Fibroblast of skin of left quadriceps (primary cell): ENCODE measurements at regions not wholly inside any gene's neighbourhood (a gene's known extent, or its start where the extent isn't known, plus 50 kb on each side); places are given as distances from the start of the nearest gene placed in this dataset.
A peak's percentile ranks its signal among the peaks of the same experiment; 100 is the strongest.
"Not testable (repeated sequence)": the region's sequence is repeated elsewhere in the genome, so short reads cannot be mapped to it uniquely, and the experiment has no call there.

Experiments
- DNase-seq, 2 experiments: peaks; one replicate each; pipeline ENCODE4 v3.0.0-alpha.2; 2013; ENCODE audit warnings: low read depth in 2 of 2

GRCh38 chr14:83977583-83977982 is 1552.4 kb upstream of the FLRT2 start:
- no peak for DNase-seq

- not testable (repeated sequence) for DNase-seq
Measured at GRCh38 chr14:83981676-83982258, 1548.2 kb upstream of the FLRT2 start.

- DNase-seq, result peak; percentile 34 to 37
Measured at GRCh38 chr14:83988275-83988674, 1541.7 kb upstream of the FLRT2 start.

GRCh38 chr14:83991666-83992065 is 1538.3 kb upstream of the FLRT2 start:
- DNase-seq, result no peak

- peak; percentile 11 to 15 for DNase-seq
Measured at GRCh38 chr14:83992857-83993256, 1537.1 kb upstream of the FLRT2 start.

- DNase-seq, result no peak
Measured at GRCh38 chr14:83993545-83993944, 1536.4 kb upstream of the FLRT2 start.

GRCh38 chr14:83994020-83994419 is 1535.9 kb upstream of the FLRT2 start:
- DNase-seq, result peak; percentile 44 to 52

GRCh38 chr14:84001023-84001422 is 1528.9 kb upstream of the FLRT2 start:
- no peak for DNase-seq

- DNase-seq, result no peak
Measured at GRCh38 chr14:84003346-84003745, 1526.6 kb upstream of the FLRT2 start.

- DNase-seq, result no peak
Measured at GRCh38 chr14:84006643-84007155, 1523.2 kb upstream of the FLRT2 start.

- DNase-seq, result no peak
Measured at GRCh38 chr14:84013424-84013823, 1516.5 kb upstream of the FLRT2 start.

- DNase-seq, result no peak
Measured at GRCh38 chr14:84017495-84017894, 1512.4 kb upstream of the FLRT2 start.

GRCh38 chr14:84021433-84021832 is 1508.5 kb upstream of the FLRT2 start:
- no peak for DNase-seq

GRCh38 chr14:84024231-84024820 is 1505.6 kb upstream of the FLRT2 start:
- DNase-seq, result no peak

- DNase-seq, result no peak
Measured at GRCh38 chr14:84025106-84026012, 1504.6 kb upstream of the FLRT2 start.

- DNase-seq, result no peak
Measured at GRCh38 chr14:84027351-84027750, 1502.6 kb upstream of the FLRT2 start.

GRCh38 chr14:84028080-84028604 is 1501.8 kb upstream of the FLRT2 start:
- no peak for DNase-seq

- DNase-seq, result no peak
Measured at GRCh38 chr14:84029246-84029645, 1500.7 kb upstream of the FLRT2 start.

GRCh38 chr14:84029720-84030119 is 1500.2 kb upstream of the FLRT2 start:
- no peak for DNase-seq

- DNase-seq, result peak; percentile 57 to 63
Measured at GRCh38 chr14:84036840-84037239, 1493.1 kb upstream of the FLRT2 start.

GRCh38 chr14:84037593-84037992 is 1492.4 kb upstream of the FLRT2 start:
- no peak for DNase-seq

GRCh38 chr14:84040101-84040500 is 1489.8 kb upstream of the FLRT2 start:
- no peak for DNase-seq
